ENCODE measurements at regions not wholly inside any gene's neighbourhood (a gene's known extent, or its start where the extent isn't known, plus 50 kb on each side); places are given as distances from the start of the nearest gene placed in this dataset.
A peak's percentile ranks its signal among the peaks of the same experiment; 100 is the strongest.

DNA sequence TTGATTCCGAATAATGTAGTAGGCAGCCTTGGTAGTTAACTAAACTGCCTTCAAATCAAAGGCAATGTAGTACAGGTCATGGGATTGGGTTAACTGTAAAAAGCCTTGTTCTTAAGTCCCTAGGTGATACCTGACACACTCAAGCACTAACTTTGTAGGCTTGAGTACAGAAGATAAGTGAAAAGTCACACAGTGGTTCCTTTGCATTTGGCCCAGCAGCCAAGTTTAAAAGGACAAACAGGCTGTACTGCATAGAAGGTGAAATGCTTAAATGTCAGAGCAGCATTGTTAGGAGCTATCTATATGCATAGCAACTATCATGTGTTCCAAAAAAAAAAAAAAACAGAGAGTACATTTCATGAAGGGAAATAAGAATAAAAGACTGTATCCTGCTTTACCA is 178.4 kb downstream of the ATOH1 start:
- no peak for TF ChIP-seq CTCF (IDR thresholded peaks at IDR 0.05; ENCODE audit: insufficient read depth, low read depth, low read length, missing control alignments)
- DNase-seq (ENCODE audit: low read depth): no peak
- H3K4me3 ChIP-seq (ENCODE audit: low read length): no peak overlapping the region

DNA sequence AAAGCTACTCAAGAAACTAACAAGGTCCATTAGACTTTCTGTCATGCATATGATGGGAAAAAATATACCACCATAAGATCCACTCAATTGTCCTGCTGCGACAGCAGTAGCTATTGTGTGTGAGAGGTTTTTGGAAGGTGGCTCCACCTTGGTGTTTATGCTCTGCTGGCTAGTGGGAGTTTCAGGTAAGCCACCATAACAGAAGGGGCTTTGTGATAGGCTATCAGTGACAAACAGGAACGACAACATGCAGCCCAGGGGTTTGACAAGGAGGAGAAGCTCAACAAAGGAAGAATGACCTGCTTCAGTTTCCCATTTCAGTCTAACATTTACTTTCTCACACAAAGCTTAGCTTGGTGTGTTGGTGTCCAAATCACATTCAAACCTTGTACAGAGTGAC is 182.6 kb downstream of the ATOH1 start:
- no peak overlapping the region for H3K4me3 ChIP-seq (ENCODE audit: low read length)
- no peak for TF ChIP-seq CTCF (IDR thresholded peaks at IDR 0.05; ENCODE audit: insufficient read depth, low read depth, low read length, missing control alignments)

GRCh38 chr4:94014484-94015136 is 186.1 kb downstream of the ATOH1 start:
- H3K4me3 ChIP-seq (ENCODE audit: low read length): no peak overlapping the region
- DNase-seq (ENCODE audit: low read depth): no peak
- TF ChIP-seq CTCF (IDR thresholded peaks at IDR 0.05; ENCODE audit: insufficient read depth, low read depth, low read length, missing control alignments): no peak

More for the DNA sequence above, 182.6 kb downstream of the ATOH1 start:
- no peak for DNase-seq (ENCODE audit: low read depth)

DNA sequence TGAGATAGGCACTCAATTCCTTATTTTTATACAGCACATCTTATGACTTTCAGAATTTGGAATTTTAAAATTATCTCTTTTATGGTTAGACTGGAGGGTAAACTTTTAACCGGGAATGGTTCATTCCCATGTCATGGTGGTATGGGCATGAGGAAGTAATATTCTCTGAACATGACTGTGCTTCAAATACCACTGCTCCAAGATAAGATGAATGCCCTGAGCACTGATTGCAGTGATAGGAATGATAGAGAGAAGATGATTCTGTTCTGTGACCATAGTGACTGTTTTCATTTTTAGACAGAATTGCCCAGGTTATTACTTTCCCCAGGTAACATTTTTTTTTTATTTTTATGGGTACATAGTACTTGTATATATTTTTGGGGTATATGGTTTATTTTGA is 187.4 kb downstream of the ATOH1 start:
- TF ChIP-seq CTCF (IDR thresholded peaks at IDR 0.05; ENCODE audit: insufficient read depth, low read depth, low read length, missing control alignments): no peak
- H3K4me3 ChIP-seq (ENCODE audit: low read length): no peak overlapping the region
- DNase-seq (ENCODE audit: low read depth): no peak

GRCh38 chr4:94032754-94033153 is 174.9 kb upstream of the SMARCAD1 start:
- H3K4me3 ChIP-seq (ENCODE audit: low read length): no peak overlapping the region
- no peak for DNase-seq (ENCODE audit: low read depth)
- no peak for TF ChIP-seq CTCF (IDR thresholded peaks at IDR 0.05; ENCODE audit: insufficient read depth, low read depth, low read length, missing control alignments)

DNA sequence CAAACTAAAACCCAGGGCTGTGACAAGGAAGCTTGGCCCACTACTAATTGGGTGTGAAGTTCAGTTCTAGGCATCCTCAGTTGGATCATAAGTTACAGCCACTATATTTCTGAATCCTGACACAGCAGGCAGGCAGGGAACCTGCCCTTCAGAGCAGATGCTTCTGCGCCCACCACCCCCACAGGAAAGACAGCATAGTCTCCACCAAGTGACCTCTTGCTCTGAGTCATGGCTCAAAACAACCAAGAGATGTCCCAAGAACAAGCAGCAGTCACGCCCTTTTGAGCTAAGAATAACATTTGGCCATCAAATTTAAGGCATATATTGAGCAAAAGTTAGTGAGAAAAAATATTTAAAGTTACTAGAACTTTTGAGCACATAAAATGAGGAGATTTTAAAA is 170.7 kb upstream of the SMARCAD1 start:
- DNase-seq (ENCODE audit: low read depth): peak; percentile 4
- no peak for TF ChIP-seq CTCF (IDR thresholded peaks at IDR 0.05; ENCODE audit: insufficient read depth, low read depth, low read length, missing control alignments)
- H3K4me3 ChIP-seq (ENCODE audit: low read length): no peak overlapping the region

DNA sequence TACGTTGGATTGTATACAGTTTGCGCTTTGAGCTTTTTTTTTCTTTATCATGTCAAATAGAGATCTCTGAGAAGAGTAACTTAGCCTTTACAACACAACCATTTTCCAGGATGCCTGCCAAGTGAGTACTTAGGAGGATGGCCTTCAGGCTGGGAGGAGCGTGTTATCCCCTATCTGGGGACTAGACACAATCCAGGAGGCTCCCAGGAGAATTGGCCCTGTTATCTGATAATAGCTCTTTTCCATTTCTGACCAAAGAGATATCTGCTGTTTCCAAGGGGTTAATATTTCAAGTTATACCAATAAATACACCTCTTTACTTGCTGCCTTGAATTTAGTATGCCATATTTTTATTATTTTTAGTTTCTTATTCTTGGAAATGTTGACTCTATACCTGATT is 169.5 kb upstream of the SMARCAD1 start:
- DNase-seq (ENCODE audit: low read depth): no peak
- H3K4me3 ChIP-seq (ENCODE audit: low read length): no peak overlapping the region
- no peak for TF ChIP-seq CTCF (IDR thresholded peaks at IDR 0.05; ENCODE audit: insufficient read depth, low read depth, low read length, missing control alignments)
